ENCODE measurements at regions not wholly inside any gene's neighbourhood (a gene's known extent, or its start where the extent isn't known, plus 50 kb on each side); places are given as distances from the start of the nearest gene placed in this dataset.

GRCh38 chr13:27014406-27015359 lies 156.9 kb downstream of the USP12 start:
- DNase-seq, result no peak

GRCh38 chr13:27012482-27013197 lies 159.0 kb downstream of the USP12 start:
- DNase-seq, result peak; percentile 46

- DNase-seq, result no peak
Measured at GRCh38 chr13:27011661-27012060, 159.9 kb downstream of the USP12 start.

GRCh38 chr13:27008733-27009132 lies 162.9 kb downstream of the USP12 start:
- no peak for DNase-seq

GRCh38 chr13:27007166-27007565 lies 164.4 kb downstream of the USP12 start:
- peak; percentile 87 for DNase-seq

- peak; percentile 79 for DNase-seq
Measured at GRCh38 chr13:27006519-27007161, 165.0 kb downstream of the USP12 start.

- no peak for DNase-seq
Measured at GRCh38 chr13:27005976-27006518, 165.6 kb downstream of the USP12 start.

GRCh38 chr13:27005556-27005955 lies 166.1 kb downstream of the USP12 start:
- DNase-seq, result no peak

GRCh38 chr13:27004866-27005265 lies 166.7 kb downstream of the USP12 start:
- DNase-seq, result no peak

GRCh38 chr13:27004326-27004725 lies 167.3 kb downstream of the USP12 start:
- DNase-seq, result no peak

GRCh38 chr13:27001705-27002104 lies 169.9 kb downstream of the USP12 start:
- DNase-seq, result no peak

GRCh38 chr13:27000686-27001085 lies 170.9 kb downstream of the USP12 start:
- peak; percentile 33 for DNase-seq

- DNase-seq, result no peak
Measured at GRCh38 chr13:26999499-26999898, 172.1 kb downstream of the USP12 start.

- DNase-seq, result no peak
Measured at GRCh38 chr13:26998292-26998691, 173.3 kb downstream of the USP12 start.

GRCh38 chr13:26996965-26997752 lies 174.5 kb downstream of the USP12 start:
- DNase-seq, result no peak

GRCh38 chr13:26995159-26995558 lies 176.5 kb downstream of the USP12 start:
- no peak for DNase-seq

- DNase-seq, result no peak
Measured at GRCh38 chr13:26993780-26994179, 177.8 kb downstream of the USP12 start.

GRCh38 chr13:26992951-26993719 lies 178.5 kb downstream of the USP12 start:
- DNase-seq, result no peak

- DNase-seq, result no peak
Measured at GRCh38 chr13:26991508-26992181, 180.0 kb downstream of the USP12 start.

GRCh38 chr13:26989957-26990713 lies 181.5 kb downstream of the USP12 start:
- DNase-seq, result no peak
